GM23338 (cell line): ENCODE measurements at regions not wholly inside any gene's neighbourhood (a gene's known extent, or its start where the extent isn't known, plus 50 kb on each side); places are given as distances from the start of the nearest gene placed in this dataset.

Experiments used
- CREB1 ChIP-seq: fragments of 250-450 bp; sonication (Bioruptor Pico); IDR thresholded peaks from 2 replicates; pipeline ENCODE4 v1.5.0; 2020; ENCODE audit warnings: low read depth, mild to moderate bottlenecking, moderate library complexity
- ETS1 ChIP-seq: IDR thresholded peaks from 2 replicates; pipeline ENCODE4 v1.6.1; 2016; ENCODE audit warnings: antibody characterized with exemption
- EZH2 ChIP-seq: fragments of 200-600 bp; sonication (generic); IDR thresholded peaks from one replicate; pipeline ENCODE4 v1.8.0; 2017; ENCODE audit warnings: antibody characterized with exemption, mild to moderate bottlenecking, low read depth; ENCODE audit not compliant: unreplicated experiment
- JUNB ChIP-seq: IDR thresholded peaks from one replicate; pipeline ENCODE4 v1.6.1; 2016; ENCODE audit warnings: antibody characterized with exemption; ENCODE audit not compliant: unreplicated experiment
- REST ChIP-seq: IDR thresholded peaks from one replicate; pipeline ENCODE4 v1.6.1; 2018; ENCODE audit warnings: antibody characterized with exemption; ENCODE audit not compliant: unreplicated experiment
- ZNF462 ChIP-seq: fragments of 250-450 bp; sonication (Bioruptor Pico); IDR thresholded peaks from 2 replicates; pipeline ENCODE4 v1.5.0; 2020; ENCODE audit warnings: mild to moderate bottlenecking, moderate library complexity

- TF ChIP-seq ZNF462 (CRISPR knock-in tag), result no peak
- TF ChIP-seq CREB1, result no peak
- TF ChIP-seq ETS1, result no peak
- TF ChIP-seq JUNB, result no peak
- TF ChIP-seq REST, result no peak
- no peak for TF ChIP-seq EZH2
Measured at GRCh38 chr13:95480131-95480545, 72.4 kb upstream of the CLDN10 start (continued).
